Activated CD4-positive, alpha-beta T cell treated with anti-CD3 and anti-CD28 coated beads, Interleukin-2, Interleukin-6, amounts not matched to agents 100 ng/mL and 50 ng/mL, durations not matched to agents 16 hours and 8 hours (primary cell): ENCODE measurements at regions not wholly inside any gene's neighbourhood (a gene's known extent, or its start where the extent isn't known, plus 50 kb on each side); places are given as distances from the start of the nearest gene placed in this dataset.

Source experiments
- DNase-seq: peaks from one replicate; pipeline ENCODE4 v3.0.0-alpha.2; 2020

DNA sequence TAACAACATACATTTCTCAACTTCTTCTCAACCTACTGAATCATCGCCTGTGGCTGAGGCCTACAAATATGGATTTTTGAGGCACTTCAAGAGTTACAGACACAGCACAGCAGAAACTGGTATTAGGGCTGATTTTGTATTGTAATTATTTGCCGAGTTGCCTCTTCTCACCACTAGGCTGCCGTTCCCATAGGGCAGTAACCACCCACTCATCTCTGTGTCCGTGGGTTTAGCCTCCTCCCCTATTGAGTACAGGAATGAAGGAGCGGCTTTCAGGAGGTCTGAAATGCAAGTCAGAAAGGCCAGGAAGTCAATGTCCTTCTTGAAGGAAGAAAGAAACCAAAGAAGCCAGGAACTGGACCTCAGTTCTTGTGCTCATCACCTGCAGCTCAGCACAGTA lies 220.8 kb downstream of the MTHFS start:
- no peak for DNase-seq

DNA sequence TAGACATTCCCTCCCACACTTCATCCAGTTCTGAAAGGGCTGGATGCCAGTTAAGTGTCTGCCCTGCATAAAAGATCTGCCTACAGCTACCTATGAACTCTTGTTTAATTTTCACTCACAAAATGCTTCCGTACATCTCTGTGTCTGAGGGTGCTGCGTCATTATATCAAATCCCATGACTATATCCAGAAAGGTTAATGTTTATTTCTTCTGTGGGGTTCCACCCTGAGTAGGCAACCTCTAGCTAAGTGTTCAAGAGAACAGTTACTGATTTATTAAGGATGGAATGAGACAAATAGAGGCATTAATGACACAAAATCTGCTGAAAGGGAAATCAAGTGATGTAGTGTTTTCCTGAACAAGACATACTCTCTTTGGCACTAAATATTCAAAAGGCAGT lies 220.2 kb downstream of the MTHFS start:
- no peak for DNase-seq

DNA sequence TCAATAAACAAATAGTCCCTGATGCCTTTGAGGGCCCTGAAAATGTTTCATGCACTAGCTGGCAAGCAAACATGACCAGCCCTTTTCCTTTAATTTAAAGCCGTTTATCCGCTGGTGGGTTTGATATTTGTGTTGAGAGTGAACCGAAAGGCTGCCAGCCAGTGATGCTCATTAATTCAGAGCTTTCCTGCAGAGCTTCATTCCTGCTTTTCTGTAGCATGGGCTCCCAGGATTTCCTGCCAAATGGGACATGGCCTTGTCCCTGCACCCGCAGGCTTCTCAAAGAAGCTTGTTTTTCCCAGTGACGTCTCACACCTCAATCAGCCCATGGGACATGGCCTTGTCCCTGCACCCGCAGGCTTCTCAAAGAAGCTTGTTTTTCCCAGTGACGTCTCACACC lies 219.6 kb downstream of the MTHFS start:
- DNase-seq: no peak

DNA sequence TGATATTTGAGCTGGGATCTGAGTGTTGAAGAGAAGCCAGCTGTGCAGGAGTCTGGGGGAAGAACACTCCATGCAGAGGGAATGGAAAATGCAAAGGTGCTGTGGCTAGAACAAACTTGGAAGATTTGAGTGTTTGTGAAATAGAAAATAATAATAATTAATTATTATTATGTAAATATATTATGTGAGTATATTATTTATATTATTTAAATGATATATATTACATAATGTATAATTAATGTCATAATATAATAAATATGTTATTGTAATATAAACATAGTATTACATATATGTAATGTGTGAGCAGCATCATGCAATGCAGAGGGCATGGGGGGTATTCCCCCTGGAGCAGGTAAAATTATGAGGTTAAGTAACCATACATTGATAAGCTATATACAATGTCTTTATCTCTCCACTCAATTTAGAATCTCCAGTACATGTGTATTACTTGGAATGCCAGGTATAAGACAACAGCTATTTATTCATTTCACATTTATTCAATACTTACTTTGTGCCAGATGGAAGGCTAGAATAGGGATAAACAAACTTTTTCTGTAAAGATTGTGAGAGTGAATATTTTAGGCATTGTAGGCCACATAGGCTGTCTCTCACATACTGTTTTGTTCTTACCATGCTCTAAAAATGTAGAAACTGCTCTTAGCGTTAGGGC lies 218.6 kb downstream of the MTHFS start:
- DNase-seq: no peak

DNA sequence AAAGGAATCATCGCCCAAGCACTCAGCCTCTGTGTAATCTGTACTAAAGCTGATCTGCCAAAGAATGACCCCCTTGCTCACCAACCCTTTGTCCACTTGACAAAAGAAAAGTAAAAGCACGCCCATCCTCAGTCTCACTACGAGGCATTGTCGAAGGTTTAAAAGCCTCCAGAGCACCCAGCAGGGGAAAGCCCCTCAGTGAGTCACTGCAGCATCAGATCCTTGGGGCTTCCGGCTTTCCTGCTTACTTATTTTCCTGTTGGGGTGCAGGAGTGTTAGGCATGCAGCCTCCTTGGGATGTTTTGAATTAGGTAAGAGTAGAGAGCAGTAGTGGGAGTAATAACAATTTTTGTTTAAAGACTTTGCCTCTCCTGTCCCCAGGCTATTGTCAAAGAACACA lies 216.1 kb downstream of the MTHFS start:
- DNase-seq: no peak

DNA sequence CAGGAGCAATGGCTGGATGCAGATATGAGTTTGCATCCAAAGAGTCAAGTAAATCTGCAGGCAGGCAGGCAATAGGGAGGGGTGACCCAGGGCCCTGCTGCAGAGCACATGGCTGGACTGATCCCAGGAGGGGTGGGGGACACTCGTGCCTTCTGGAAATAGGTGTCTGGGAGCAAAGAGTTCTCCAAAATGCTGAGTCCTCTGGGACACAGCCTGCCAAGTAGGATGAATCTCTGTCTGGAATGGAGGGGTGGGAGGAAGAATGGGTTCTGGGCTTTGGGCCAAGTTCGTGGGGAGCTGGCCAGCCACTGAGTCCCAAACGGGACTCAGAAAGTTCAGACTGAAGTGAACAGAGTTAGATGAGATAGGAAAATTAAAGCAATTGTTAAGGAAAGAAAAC lies 214.5 kb downstream of the MTHFS start:
- no peak for DNase-seq

DNA sequence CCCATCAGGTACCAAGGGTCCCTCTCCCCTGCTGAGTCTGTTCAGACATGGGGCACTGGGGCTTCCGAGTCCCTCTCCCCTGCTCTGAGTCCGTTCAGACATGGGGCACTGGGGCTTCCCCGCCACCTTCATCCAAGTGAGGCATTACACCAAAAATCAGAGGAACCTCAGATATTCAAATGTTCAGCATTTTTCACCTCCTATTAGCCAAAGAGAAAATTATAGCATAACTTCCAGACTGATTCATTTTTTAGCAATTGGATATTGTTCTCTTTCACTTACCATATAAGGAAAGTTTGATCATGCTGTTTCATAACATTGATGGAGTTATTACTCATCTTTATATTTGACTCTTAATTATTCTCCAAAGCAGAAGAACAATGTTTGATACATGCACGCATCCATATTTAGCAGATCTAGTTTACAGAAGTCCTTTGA lies 213.9 kb downstream of the MTHFS start:
- no peak for DNase-seq

DNA sequence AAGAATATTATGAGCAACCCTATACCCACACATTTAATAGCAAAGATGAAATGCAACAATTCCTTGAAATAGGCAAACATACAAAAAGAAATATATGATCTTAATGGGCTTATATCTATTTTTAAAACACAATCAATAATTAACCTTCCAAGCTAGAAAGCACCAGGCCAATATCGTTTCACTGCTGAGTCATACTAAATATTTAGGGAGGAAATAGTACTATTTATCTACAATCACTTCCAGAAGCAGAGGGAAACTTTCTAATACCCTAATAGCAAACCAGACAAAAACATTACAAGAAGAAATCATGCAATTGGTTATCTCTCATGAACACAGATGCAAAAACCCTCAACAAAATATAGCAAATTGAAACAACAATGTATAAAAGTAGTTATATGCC lies 207.8 kb downstream of the MTHFS start:
- no peak for DNase-seq

DNA sequence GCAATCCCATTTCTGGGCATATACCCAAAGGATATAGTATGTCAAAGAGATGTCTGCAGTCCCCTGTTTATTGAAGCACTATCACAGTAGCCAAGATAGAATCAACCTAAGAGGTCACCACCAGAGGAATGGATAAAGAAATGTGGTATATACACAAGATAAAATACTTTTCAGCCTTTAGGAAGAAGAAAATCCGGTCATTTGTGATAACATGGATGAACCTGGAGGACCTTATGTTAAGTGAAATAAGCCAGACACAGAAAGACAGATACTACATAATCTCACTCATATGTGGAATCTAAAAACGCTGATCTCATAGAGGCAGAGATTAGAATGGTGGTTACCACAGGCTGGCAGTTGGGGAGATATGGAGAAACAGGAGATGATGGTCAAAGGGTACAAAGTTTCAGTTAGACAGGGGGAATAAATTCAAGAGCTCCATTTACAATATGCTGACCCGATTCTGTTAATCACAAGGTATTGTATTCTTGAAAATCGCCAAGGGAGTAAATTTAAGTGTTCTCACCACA lies 195.8 kb downstream of the MTHFS start:
- DNase-seq: no peak

DNA sequence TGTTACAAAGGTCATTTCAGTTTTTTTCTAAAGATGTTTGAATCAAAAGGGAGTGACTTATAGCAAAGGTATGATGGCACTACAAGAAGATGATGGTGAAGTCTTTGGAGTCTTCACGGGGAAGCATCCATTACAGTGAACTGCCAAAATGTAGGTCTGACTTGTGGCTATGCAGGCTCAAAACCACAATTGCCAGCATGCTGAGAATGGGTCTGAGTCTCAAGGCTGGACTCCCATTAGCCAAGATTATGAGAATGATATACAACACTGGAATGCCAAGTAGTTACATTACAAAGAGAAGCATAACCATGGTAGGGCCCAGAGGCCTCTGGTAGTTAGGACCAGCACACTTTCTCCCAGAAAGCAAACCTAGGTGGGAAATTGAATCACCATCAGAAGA lies 194.2 kb downstream of the MTHFS start:
- DNase-seq: no peak

DNA sequence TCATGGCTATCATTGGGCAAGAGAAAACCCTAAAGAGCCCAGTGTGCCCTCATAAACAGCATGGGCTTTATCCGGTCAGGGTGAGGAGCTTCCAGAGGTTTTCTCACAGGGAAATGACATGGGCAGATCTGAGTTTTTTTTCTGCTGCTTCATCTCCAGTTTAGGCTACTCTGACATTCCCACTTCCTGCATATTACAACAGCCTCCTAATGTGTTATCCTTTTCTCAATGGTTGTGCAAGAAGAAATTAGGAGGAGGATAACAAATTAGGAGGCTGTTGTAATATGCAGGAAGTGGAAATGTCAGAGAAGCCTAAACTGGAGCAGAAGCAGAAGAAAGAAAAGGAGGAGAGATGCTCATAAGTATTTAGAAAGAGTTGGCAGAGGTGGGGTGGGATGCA lies 175.6 kb downstream of the MTHFS start:
- no peak for DNase-seq

DNA sequence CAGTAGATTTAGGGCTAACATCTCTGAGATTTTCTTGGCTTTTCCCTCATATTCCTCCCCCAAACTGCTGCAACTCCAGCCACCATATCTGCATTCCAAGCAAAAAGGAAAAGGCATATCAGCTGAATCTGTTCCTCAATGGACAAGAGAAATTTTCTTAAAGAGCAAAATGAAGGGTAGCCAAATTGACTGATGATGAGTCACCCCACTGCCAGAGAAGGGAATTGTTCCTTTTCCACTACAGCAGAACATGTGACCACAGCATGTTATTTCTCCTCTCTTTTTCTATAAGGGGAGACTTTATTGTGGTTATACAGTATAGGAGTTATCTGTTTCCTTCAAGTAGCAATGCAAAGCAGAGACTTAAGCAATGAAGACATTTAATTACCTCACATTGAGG lies 172.5 kb downstream of the MTHFS start:
- DNase-seq: no peak

DNA sequence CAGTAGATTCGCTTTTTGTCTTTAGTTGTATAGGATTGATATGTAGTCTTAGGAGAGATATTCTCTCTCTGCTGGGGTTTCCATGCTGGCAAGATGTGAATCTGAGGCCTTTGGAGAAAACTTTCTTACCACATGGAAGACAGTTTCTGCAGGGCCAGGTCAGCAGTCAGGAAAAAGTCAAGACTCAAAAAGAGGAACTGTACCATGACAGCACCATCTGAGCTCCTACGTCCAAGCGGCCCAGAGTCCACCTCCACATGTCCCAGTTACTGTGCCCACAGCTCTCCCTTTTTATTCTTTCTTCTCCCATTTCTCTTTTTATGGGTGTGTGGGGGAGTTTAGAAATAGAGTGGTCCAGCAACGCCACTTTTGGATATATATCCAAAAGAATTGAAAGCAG lies 172.0 kb downstream of the MTHFS start:
- no peak for DNase-seq

DNA sequence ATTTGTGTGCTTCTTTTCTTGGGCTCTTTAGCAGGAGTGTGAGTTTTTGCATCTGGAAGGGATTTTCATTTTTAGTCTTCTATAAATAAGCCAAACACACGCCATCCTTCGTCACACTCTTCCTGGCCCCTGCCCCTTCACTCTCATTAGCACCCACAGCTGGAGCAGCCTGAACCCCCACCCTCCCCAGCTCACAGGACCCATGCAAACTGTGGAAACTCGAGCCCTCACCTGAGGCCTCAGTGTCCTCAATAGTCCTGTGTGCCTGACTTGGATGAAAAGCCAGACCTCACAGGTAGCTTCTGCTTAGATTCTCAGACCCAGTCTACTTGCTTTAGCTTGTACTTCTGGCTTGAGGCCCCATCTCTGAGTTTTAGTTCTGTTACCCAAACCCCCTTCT lies 167.9 kb downstream of the MTHFS start:
- no peak for DNase-seq

DNA sequence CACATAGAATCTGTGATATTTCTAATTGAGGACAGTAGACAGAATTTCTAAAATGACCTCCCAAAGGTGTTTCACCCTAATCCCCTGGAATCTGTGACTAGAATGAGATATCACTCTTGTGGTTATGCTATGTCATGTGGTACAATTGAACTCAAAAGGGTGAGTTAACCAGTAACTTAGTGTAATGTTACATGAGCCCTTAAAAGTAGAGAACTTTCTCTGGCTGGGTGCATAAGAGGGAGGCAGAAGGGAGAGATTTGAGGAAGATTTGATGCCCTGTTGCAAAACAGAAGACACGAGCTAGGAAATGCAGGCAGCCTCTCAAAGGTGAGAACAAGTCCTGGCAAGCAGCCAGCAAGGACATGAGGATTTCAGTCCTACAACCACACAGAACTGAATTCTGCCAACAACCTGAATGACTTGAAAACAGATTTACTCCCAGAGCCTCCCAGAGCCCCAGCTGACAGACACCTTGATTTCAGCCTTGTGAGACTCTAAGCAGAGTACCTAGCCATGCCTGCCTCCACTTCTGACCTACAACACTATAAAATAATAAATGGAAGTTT lies 160.3 kb downstream of the MTHFS start:
- no peak for DNase-seq

DNA sequence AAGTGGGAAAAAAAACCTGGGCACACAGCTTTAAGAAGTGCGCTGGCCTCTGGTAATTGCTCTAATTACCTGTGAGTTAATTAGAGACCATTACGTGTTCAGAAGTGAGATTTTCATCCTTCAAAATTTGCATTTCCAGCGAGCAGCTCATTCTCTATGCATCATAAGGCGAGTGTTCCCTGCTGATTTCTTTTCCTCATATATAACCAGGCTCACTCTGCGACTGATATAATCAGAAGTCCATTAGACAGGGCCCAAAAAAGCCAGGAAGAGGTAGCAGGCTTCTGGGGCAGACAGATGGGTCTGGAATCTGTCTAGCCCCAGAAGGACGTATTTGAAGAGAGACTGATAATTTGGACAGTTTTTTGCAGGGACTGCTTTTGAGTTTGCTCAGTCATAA lies 158.7 kb downstream of the MTHFS start:
- DNase-seq: no peak

DNA sequence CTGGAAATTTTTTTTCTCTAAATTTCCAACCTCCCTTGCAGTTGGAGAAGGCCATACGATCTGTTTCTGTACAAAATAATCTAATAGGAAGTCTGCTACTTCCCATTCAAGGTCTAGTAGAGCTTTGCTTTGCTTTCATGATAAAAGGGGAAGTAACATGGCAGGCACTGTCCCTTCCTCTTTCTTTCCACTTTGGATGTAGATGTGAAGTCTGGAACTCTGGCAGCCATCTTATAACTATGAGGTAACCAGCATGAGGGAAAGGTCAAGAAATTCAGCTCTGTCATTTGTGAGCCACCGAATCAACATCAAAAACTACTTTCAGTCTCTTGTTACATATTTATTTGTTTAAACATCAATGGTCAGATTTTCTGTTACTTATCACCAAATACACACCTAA lies 156.3 kb downstream of the MTHFS start:
- DNase-seq: no peak

DNA sequence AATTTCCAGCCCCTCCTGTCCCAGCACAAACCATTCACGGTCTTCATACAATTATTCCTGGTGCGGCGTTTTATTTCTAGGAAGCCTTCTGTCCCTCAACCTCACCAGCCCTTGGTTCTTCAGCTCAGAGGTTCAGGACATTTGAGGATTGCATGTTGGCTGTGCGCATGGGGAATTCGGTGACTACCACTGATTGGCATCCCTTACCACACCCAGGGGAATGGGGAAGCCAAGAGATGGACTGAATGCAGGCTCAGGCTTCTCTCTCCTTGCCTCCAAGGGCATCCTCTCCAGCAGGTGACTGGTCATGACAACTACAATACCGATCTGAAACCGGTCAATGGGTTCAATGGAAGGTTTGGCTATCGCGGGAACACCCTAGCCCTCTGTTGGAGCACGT lies 153.8 kb downstream of the MTHFS start:
- no peak for DNase-seq

DNA sequence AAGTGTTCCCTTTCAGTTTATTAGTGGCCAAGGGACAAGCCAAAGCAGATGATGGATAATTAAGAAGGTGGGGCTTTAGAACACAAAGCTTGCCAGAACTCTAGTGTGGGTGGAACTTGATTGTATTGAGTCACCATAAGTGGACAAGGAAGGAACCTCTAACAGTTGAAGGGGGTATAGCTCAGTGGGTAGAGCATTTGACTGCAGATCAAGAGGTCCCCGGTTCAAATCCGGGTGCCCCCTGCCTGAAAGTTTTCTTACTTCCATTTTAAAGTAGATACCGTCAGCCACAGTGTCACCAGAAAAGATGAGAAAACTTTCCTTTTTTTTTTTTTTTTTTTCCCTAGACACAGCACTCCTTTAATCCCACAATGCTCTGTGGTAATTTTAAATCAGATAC lies 152.3 kb downstream of the MTHFS start:
- peak; percentile 31 for DNase-seq

DNA sequence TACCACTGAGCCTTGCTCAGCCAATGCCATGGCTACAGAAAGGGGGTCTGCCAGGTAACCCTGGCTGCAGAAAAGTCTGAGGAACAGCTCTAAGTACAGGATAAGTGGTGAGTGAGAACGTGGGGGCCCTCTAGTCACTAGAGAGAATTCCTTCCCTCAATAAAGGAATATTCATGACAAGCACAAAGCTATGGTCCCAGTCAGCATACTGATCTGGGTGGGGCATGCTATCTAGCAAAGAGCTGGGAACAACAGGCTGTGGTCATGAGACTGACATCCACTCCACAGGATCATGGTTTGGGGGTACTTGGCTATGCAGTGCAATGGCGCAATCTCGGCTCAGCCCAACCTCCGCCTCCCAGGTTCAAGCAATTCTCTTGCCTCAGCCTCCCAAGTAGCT lies 140.4 kb downstream of the MTHFS start:
- DNase-seq: no peak

DNA sequence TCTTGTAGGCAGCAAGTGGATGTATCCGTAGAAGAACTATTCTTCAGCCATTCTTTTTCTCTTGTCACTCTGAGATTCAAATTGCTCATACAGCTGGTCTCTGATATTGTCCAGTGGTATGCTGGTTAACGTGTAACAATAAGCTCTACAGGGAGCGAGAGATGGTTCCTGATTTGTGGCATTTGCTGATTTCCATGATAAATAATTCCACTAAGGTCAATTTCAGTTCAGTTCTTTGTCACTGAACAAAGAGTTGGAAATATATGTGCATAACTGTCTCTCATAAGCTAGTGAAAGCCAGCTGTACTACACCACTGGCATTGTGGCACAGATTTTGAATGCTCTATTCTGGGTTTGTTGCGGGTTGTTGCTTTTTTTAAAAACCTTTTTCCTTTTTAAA lies 131.7 kb downstream of the MTHFS start:
- no peak for DNase-seq

DNA sequence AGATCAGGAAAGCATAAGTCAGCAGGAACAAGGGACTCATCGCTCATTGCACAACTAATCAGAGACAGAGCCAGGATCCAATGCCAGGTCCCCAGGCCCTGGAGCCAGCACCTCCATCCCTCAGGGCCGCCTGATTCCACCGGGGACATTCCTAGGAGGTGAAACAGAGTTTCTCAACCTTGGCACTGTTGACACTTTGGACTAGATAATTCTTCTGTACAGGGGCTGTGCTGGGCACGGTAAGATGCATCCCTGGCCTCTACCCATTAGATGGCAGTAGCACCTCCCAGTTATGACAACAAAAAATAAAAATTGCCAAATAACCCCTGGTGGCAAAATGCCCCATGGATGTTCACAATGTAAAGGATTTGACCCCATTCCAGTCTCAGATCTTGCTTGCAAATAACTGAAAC lies 127.7 kb downstream of the MTHFS start:
- DNase-seq: peak; percentile 34

DNA sequence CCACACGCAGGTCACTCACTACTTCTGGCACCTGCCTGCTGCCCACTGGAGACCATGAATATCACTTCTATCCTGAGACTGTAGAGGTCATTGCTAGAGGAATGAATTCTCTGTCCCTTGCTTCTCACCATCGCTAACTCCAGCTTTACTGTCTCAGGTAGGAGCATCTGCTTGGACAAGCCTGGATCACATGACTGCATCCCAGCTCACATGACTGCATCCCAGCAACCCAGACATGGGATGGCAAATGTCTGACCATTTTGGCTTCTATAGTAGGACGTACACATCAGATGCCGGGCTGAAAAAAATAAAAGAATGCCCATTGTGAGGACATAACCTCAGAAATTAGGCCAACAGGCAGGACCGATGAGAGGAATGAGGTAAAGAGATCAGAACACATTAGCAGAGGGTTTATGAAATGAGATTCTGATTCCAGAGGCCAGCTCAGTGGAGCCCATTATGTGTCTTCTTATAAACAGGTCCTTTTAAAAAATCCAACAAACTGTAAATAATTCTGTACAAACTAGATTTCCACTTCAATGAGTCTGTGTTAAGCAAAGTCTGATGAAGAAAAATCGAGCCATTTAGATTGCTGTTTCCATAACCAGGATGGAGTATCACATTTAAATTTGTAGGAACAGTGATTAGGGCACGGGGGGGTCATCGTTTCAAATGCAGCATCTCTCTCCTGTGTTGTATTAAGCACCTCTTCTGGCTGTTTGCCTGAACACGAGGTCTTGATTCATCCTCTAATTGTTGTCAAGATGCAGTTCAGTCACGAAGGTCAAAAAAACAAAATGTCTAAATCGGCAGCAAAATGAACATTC lies 126.7 kb downstream of the MTHFS start:
- no peak for DNase-seq

DNA sequence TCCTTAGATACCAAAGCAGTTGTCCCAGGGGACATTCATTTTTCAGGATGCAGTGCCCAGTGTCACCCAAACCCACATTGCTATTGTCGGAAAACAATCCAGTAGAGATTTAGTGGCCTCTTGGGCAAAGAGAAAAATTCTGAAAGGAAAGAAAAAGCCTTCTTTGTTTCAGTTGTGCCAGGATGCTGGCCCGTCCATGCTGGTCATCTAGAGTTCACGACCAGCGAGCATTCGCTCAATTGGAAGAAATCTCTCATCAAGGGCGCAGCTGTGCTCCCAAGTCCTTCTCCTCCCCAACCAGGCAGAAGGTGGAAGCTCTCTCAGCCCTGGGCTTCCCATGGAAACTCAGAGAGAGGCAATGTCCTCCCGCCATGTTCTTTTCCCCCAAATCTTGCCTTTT lies 123.7 kb downstream of the MTHFS start:
- DNase-seq: no peak
